ENCODE measurements at regions not wholly inside any gene's neighbourhood (a gene's known extent, or its start where the extent isn't known, plus 50 kb on each side); places are given as distances from the start of the nearest gene placed in this dataset.
A peak's percentile ranks its signal among the peaks of the same experiment; 100 is the strongest.

- no peaks in the 10 kb centered on the region for H3K36me3 ChIP-seq (ENCODE audit: control insufficient read depth, insufficient read depth, low read length)
- no peak overlapping the region for H3K4me3 ChIP-seq (ENCODE audit: low read depth, low read length)
- FAIRE-seq (no peak), DNase-seq (ENCODE audit: low read depth) (no peak)
- no peaks in the 10 kb centered on the region for H3K27me3 ChIP-seq (ENCODE audit: control insufficient read depth, insufficient read depth, low read length)
- no peak for TF ChIP-seq CTCF (IDR thresholded peaks at IDR 0.05; ENCODE audit: insufficient read depth, low read length, severe bottlenecking)
Measured at GRCh38 chr15:31537770-31538592, 211.3 kb downstream of the KLF13 start.

- H3K27me3 ChIP-seq (ENCODE audit: control insufficient read depth, insufficient read depth, low read length), result no peaks in the 10 kb centered on the region
- no peak overlapping the region for H3K4me3 ChIP-seq (ENCODE audit: low read depth, low read length)
- no peak for FAIRE-seq
- no peak for DNase-seq (ENCODE audit: low read depth)
- no peak for TF ChIP-seq CTCF (IDR thresholded peaks at IDR 0.05; ENCODE audit: insufficient read depth, low read length, severe bottlenecking)
- H3K36me3 ChIP-seq (ENCODE audit: control insufficient read depth, insufficient read depth, low read length), result no peaks in the 10 kb centered on the region
Measured at GRCh38 chr15:31540633-31541032, 214.0 kb downstream of the KLF13 start.

GRCh38 chr15:31544361-31544760 is 217.7 kb downstream of the KLF13 start:
- DNase-seq (ENCODE audit: low read depth) (no peak), FAIRE-seq (no peak)
- no peaks in the 10 kb centered on the region for H3K27me3 ChIP-seq (ENCODE audit: control insufficient read depth, insufficient read depth, low read length)
- no peak overlapping the region for H3K4me3 ChIP-seq (ENCODE audit: low read depth, low read length)
- no peaks in the 10 kb centered on the region for H3K36me3 ChIP-seq (ENCODE audit: control insufficient read depth, insufficient read depth, low read length)
- no peak for TF ChIP-seq CTCF (IDR thresholded peaks at IDR 0.05; ENCODE audit: insufficient read depth, low read length, severe bottlenecking)

DNA sequence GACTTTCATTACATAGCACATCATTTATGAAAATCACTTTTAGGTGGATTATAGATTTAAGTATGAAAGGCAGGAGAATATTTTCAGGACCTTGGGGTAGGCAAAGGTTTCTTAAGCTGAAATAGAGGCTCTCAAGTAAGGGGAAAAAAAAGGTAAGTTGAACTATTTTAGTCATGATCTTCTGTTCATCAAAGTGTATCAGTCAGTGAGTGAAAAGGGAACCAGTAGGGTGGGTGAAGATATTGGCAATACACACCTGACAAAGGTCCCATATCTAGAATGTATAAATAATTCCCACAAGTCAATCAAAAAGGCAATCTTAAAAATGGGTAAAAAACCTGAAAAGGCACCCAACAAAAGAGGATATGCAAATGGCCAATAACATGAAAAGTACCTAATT is 218.6 kb downstream of the KLF13 start:
- FAIRE-seq (no peak), DNase-seq (ENCODE audit: low read depth) (no peak)
- Histone ChIP-seq H3K36me3 (ENCODE audit: control insufficient read depth, insufficient read depth, low read length) (no peaks in the 10 kb centered on the region), H3K4me3 (ENCODE audit: low read depth, low read length) (no peak overlapping the region), H3K27me3 (ENCODE audit: control insufficient read depth, insufficient read depth, low read length) (no peaks in the 10 kb centered on the region)
- TF ChIP-seq CTCF (IDR thresholded peaks at IDR 0.05; ENCODE audit: insufficient read depth, low read length, severe bottlenecking), result no peak

GRCh38 chr15:31550211-31550977 is 223.8 kb downstream of the KLF13 start:
- FAIRE-seq (peak; percentile 72), DNase-seq (ENCODE audit: low read depth) (no peak)
- H3K27me3 ChIP-seq (ENCODE audit: control insufficient read depth, insufficient read depth, low read length), result no peaks in the 10 kb centered on the region
- no peaks in the 10 kb centered on the region for H3K36me3 ChIP-seq (ENCODE audit: control insufficient read depth, insufficient read depth, low read length)
- no peak overlapping the region for H3K4me3 ChIP-seq (ENCODE audit: low read depth, low read length)
- no peak for TF ChIP-seq CTCF (IDR thresholded peaks at IDR 0.05; ENCODE audit: insufficient read depth, low read length, severe bottlenecking)
